Aorta (tissue), 5 donors: ENCODE measurements at regions not wholly inside any gene's neighbourhood (a gene's known extent, or its start where the extent isn't known, plus 50 kb on each side); places are given as distances from the start of the nearest gene placed in this dataset.

Experiments used
- ATAC-seq: fragments of 200-7000 bp; cut with Tn5 transposase; one replicate; pipeline ENCODE4 v1.9.1; 2022; ENCODE audit warnings: moderate library complexity; ENCODE audit not compliant: low FRiP score
- DNase-seq, 2 donors: peaks; one replicate each; pipeline ENCODE4 v3.0.0-alpha.2; 2020
- H3K27ac ChIP-seq, 2 donors: one replicate each; pipeline ENCODE4 v1.5.1; 2013; ENCODE audit warnings: low read length in 2 of 2, mild to moderate bottlenecking in 2 of 2, moderate library complexity in 2 of 2, control low read depth in 1 of 2, inconsistent platforms in 1 of 2, low read depth in 1 of 2
- H3K27me3 ChIP-seq, 2 donors: one replicate each; pipeline ENCODE4 v1.6.1; 2013; ENCODE audit warnings: control low read depth in 1 of 2, low read length in 1 of 2, mild to moderate bottlenecking in 1 of 2, moderate library complexity in 1 of 2; ENCODE audit not compliant: insufficient read depth in 2 of 2, control insufficient read depth in 1 of 2
- H3K36me3 ChIP-seq, 2 donors: one replicate each; pipeline ENCODE4 v1.6.1; 2013; ENCODE audit warnings: control low read depth in 1 of 2, low read length in 1 of 2, mild to moderate bottlenecking in 1 of 2; ENCODE audit not compliant: insufficient read depth in 2 of 2, control insufficient read depth in 1 of 2
- H3K4me1 ChIP-seq, 2 donors: one replicate each; pipeline ENCODE4 v1.6.1; 2013; ENCODE audit warnings: low read length in 2 of 2, control low read depth in 1 of 2, mild to moderate bottlenecking in 1 of 2, moderate library complexity in 1 of 2; ENCODE audit not compliant: insufficient read depth in 2 of 2, control insufficient read depth in 1 of 2
- H3K4me3 ChIP-seq, 2 donors: one replicate each; pipeline ENCODE4 v1.5.1; 2013; ENCODE audit warnings: low read length in 2 of 2, control low read depth in 1 of 2, mild to moderate bottlenecking in 1 of 2
- H3K9me3 ChIP-seq: one replicate; pipeline ENCODE4 v1.6.1; 2013; ENCODE audit warnings: mild to moderate bottlenecking, low read length; ENCODE audit not compliant: control insufficient read depth
- WGBS, 2 donors: extraction: QIAGEN DNeasy Blood & Tissue Kit; methylation state at CpG; one replicate each; pipeline ENCODE4 v1.1.7; 2013; 5-methylcytosine and 5-hydroxymethylcytosine counted together
- intact Hi-C, 2 donors: fragments of 100-400 bp; cut with DNase I; formaldehyde crosslinking; loops; one replicate each; pipeline versions ENCODE4 v1.14.2 to v1.15.0; 2022
- donor health status: healthy with polysubstance abuse.
- donor health status: Bipolar disorder and iron deficiency.
- donor health status: DM: no; HTN: no; CAD: no.
- donor health status: DM: no; HTN: no; CAD: no.
- donor health status: DM: yes; HTN: yes; CAD: no.

- no peaks in the 10 kb centered on the region for H3K9me3 ChIP-seq
- no peaks in the 10 kb centered on the region for H3K27me3 ChIP-seq
- H3K4me3 ChIP-seq, result no peak overlapping the region
- no peak overlapping the region for H3K27ac ChIP-seq
- DNase-seq, result no peak
- no peak for ATAC-seq
- intact Hi-C loops, result no loop called here
- H3K4me1 ChIP-seq, result no peaks in the 10 kb centered on the region
- WGBS, 2 donors, result 81 to 82% methylated on average over 8 of the region's 8 CpGs
- H3K36me3 ChIP-seq, result peaks cover 2% of the 10 kb centered on the region in 2 donors
Measured at GRCh38 chr7:130872756-130873448, 138.9 kb upstream of the KLF14 start.

- Histone ChIP-seq H3K4me1 (no peaks in the 10 kb centered on the region), H3K4me3 (no peak overlapping the region), H3K27ac (no peak overlapping the region), H3K27me3 (no peaks in the 10 kb centered on the region), H3K9me3 (no peaks in the 10 kb centered on the region), H3K36me3 (peaks cover 2% of the 10 kb centered on the region in 2 donors)
- no peak for ATAC-seq
- no peak for DNase-seq
- intact Hi-C loops, result no loop called here
- WGBS, 2 donors, result 82 to 84% methylated on average over 6 of the region's 6 CpGs
Measured at GRCh38 chr7:130874071-130874915, 140.3 kb upstream of the KLF14 start.

GRCh38 chr7:130875265-130875741, 141.3 kb upstream of the KLF14 start:
- no peaks in the 10 kb centered on the region for H3K27me3 ChIP-seq
- no peaks in the 10 kb centered on the region for H3K4me1 ChIP-seq
- H3K4me3 ChIP-seq, result no peak overlapping the region
- no peaks in the 10 kb centered on the region for H3K9me3 ChIP-seq
- no peak for ATAC-seq
- H3K36me3 ChIP-seq, result peaks cover 0 to 2% of the 10 kb centered on the region in 2 donors
- DNase-seq, result peak in 1 of 2 donors; percentile 82
- H3K27ac ChIP-seq, result no peak overlapping the region
- intact Hi-C loops, result no loop called here
- WGBS, 2 donors, result 29 to 34% methylated on average over 6 of the region's 6 CpGs

DNA sequence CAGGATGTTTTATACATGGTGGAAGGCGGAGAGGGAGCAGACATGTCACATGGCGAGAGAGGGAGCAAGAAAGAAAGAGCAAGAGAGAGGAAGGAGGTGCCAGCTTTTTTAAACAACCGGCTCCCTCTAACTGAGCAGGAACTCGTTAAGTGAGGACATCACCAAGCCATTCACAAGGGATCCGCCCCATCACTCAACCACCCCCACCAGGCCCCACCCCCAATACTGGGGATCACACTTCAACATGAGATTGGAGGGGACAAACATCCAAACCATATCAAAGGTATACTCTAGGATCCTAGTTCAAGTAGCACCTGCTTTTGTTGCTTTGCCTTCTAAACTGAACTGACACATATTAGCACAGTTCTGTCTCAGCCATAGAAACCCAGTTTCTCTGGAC, 141.9 kb upstream of the KLF14 start:
- WGBS, 2 donors, result 83 to 84% methylated on average over 5 of the region's 5 CpGs
- Histone ChIP-seq H3K9me3 (no peaks in the 10 kb centered on the region), H3K36me3 (peaks cover 0 to 4% of the 10 kb centered on the region in 2 donors)

DNA sequence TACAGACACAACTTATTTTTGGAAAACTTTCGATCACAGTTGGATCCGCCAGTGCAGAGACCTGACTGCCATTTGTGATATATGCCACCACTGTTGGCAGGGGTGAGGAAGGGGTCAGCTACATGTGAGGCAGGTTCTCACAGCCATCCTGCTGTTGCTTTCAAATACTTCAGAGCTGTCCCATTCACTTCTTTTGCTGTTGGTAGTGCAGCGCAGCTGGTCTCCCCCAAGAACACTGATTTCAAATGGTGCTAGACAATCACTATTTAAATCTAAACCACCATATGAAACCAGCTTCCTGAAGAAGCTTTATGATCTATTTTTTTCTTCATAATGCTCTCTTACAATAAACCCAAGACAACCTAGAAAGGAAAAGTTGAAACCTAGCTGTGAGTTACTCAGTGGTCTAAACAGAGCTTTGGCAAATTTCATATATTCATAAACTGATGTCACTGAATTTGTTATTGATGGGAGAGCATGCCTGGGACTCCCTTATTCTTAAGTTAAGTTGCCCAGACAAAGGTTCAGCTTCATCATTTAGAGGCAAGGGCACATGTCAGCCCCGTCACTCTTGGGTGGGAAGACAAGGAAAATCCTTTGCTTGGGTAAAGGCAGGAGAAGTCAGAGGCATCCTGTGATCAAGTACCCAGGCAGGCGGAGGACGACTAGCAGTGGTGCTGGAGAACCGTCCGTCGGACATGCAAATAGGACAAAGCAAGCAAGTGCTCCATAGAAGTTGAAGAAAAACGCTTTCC, 143.4 kb upstream of the KLF14 start:
- intact Hi-C loops, result no loop called here
- H3K4me3 ChIP-seq, result no peak overlapping the region
- ATAC-seq (no peak), DNase-seq (no peak)
- peaks cover 0 to 2% of the 10 kb centered on the region in 2 donors for H3K36me3 ChIP-seq
- WGBS, 2 donors, result 90 to 92% methylated on average over 10 of the region's 10 CpGs
- H3K27ac ChIP-seq, result no peak overlapping the region
- no peaks in the 10 kb centered on the region for H3K4me1 ChIP-seq
- no peaks in the 10 kb centered on the region for H3K27me3 ChIP-seq
- no peaks in the 10 kb centered on the region for H3K9me3 ChIP-seq

More for the DNA sequence above, 141.9 kb upstream of the KLF14 start:
- ATAC-seq (no peak), DNase-seq (no peak)
- intact Hi-C loops, result no loop called here
- no peak overlapping the region for H3K27ac ChIP-seq
- no peaks in the 10 kb centered on the region for H3K4me1 ChIP-seq
- no peaks in the 10 kb centered on the region for H3K27me3 ChIP-seq
- no peak overlapping the region for H3K4me3 ChIP-seq

DNA sequence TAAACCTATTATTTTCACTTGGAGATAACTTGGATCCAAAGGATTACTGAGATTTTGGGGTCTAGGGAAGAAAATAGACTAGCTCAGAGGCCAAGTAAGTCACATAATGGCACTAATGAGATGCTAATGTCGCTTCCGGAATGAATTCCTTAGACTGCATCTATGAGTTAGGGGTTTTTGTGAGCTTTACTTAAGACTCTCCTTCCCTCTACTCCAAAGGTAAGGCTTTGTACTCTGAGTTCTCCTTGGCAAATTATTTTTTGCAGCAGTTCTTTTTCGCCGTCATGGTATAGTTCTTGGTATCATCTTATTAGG, 143.9 kb upstream of the KLF14 start:
- H3K4me1 ChIP-seq, result no peaks in the 10 kb centered on the region
- WGBS, 2 donors, result 95 to 96% methylated on average over 4 of the region's 4 CpGs

GRCh38 chr7:130878785-130879184, 144.8 kb upstream of the KLF14 start:
- Histone ChIP-seq H3K9me3 (no peaks in the 10 kb centered on the region), H3K27ac (peak overlapping the region in 1 of 2 donors; percentile 22), H3K36me3 (peaks cover under 1 to 2% of the 10 kb centered on the region in 2 donors), H3K27me3 (no peaks in the 10 kb centered on the region), H3K4me3 (no peak overlapping the region), H3K4me1 (no peaks in the 10 kb centered on the region)
- DNase-seq (no peak), ATAC-seq (no peak)
- 62 to 74% methylated on average over 2 of the region's 2 CpGs for WGBS, 2 donors
- intact Hi-C loops, result no loop called here

More for the DNA sequence above, 143.9 kb upstream of the KLF14 start:
- Histone ChIP-seq H3K27me3 (no peaks in the 10 kb centered on the region), H3K9me3 (no peaks in the 10 kb centered on the region), H3K4me3 (no peak overlapping the region), H3K36me3 (peaks cover 0 to 2% of the 10 kb centered on the region in 2 donors), H3K27ac (no peak overlapping the region)
- ATAC-seq, result no peak
- intact Hi-C loops, result no loop called here
- no peak for DNase-seq

- DNase-seq (no peak), ATAC-seq (no peak)
- no peaks in the 10 kb centered on the region for H3K4me1 ChIP-seq
- H3K4me3 ChIP-seq, result no peak overlapping the region
- H3K9me3 ChIP-seq, result no peaks in the 10 kb centered on the region
- intact Hi-C loops, result no loop called here
- peaks cover 2 to 4% of the 10 kb centered on the region in 2 donors for H3K36me3 ChIP-seq
- 93 to 94% methylated on average over 2 of the region's 2 CpGs for WGBS, 2 donors
- H3K27me3 ChIP-seq, result no peaks in the 10 kb centered on the region
- no peak overlapping the region for H3K27ac ChIP-seq
Measured at GRCh38 chr7:130879191-130879590, 145.2 kb upstream of the KLF14 start.
